ENCODE measurements at regions not wholly inside any gene's neighbourhood (a gene's known extent, or its start where the extent isn't known, plus 50 kb on each side); places are given as distances from the start of the nearest gene placed in this dataset.
"Not testable (repeated sequence)": the region's sequence is repeated elsewhere in the genome, so short reads cannot be mapped to it uniquely, and the experiment has no call there.

DNA sequence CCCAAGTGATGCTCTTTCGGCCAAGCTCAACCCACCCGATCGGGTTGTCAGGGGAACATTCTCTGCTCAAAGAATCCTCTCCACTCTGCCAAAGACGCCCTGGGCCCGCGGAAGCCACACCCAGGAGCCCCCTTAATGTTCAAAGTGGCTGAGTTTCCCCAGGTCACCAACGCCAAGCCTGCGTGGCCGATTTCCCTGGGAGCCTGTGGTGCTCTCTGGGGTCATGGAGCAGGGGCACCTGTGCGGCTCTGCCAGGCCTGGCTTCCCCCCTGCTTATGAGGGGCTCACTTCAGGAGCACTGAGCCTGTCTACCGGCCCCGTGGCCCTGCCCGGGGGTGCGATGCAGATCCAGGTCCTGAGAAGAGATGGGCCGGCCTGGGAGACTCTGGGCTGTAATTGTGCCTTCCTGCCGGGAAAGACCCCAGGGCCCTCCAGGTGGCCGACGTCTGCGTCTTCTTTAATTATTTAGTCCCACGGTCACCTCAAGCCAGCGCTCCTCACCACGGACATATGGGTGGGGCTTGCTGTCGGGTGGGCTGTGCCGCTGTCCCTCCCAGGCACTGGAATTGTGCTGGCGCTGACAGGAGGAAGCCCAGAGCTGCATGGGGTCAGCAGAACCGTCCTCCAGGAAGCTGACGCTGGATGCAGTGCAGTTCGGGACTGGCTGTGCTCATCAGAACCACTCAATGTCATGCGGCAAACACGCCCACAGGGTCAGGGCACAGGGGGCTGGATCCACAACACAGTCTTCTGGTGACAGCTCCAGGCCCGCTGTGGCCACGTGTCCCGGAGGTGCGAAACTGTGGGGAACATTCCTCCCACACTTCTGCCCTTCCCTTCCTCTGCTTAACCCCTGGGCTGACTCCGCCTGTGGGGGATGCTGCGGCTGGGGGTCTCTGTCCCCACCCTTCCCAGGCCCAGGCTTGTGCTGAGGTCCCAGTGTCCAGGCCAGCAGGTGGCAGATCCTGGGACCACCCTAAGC lies 267.6 kb upstream of the SFSWAP start:
- peaks cover 8% of the 10 kb centered on the region for H3K27me3 Mint-ChIP-seq (ENCODE audit: low read depth)
- peak in 1 of 2 experiments; percentile 35 for DNase-seq (ENCODE audit: low spot score in 2 of 2, unreplicated experiment in 2 of 2)
- H3K4me1 Mint-ChIP-seq = peaks cover 8% of the 10 kb centered on the region
- TF ChIP-seq, protein P1, sequence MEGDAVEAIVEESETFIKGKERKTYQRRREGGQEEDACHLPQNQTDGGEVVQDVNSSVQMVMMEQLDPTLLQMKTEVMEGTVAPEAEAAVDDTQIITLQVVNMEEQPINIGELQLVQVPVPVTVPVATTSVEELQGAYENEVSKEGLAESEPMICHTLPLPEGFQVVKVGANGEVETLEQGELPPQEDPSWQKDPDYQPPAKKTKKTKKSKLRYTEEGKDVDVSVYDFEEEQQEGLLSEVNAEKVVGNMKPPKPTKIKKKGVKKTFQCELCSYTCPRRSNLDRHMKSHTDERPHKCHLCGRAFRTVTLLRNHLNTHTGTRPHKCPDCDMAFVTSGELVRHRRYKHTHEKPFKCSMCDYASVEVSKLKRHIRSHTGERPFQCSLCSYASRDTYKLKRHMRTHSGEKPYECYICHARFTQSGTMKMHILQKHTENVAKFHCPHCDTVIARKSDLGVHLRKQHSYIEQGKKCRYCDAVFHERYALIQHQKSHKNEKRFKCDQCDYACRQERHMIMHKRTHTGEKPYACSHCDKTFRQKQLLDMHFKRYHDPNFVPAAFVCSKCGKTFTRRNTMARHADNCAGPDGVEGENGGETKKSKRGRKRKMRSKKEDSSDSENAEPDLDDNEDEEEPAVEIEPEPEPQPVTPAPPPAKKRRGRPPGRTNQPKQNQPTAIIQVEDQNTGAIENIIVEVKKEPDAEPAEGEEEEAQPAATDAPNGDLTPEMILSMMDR (IDR thresholded peaks at IDR 0.05; ENCODE audit: unreplicated experiment) = no peak
- no peak overlapping the region for H3K4me3 Mint-ChIP-seq
- no peak overlapping the region for H3K27ac Mint-ChIP-seq
- no peaks in the 10 kb centered on the region for H3K36me3 Mint-ChIP-seq
- no peaks in the 10 kb centered on the region for H3K9me3 Mint-ChIP-seq

DNA sequence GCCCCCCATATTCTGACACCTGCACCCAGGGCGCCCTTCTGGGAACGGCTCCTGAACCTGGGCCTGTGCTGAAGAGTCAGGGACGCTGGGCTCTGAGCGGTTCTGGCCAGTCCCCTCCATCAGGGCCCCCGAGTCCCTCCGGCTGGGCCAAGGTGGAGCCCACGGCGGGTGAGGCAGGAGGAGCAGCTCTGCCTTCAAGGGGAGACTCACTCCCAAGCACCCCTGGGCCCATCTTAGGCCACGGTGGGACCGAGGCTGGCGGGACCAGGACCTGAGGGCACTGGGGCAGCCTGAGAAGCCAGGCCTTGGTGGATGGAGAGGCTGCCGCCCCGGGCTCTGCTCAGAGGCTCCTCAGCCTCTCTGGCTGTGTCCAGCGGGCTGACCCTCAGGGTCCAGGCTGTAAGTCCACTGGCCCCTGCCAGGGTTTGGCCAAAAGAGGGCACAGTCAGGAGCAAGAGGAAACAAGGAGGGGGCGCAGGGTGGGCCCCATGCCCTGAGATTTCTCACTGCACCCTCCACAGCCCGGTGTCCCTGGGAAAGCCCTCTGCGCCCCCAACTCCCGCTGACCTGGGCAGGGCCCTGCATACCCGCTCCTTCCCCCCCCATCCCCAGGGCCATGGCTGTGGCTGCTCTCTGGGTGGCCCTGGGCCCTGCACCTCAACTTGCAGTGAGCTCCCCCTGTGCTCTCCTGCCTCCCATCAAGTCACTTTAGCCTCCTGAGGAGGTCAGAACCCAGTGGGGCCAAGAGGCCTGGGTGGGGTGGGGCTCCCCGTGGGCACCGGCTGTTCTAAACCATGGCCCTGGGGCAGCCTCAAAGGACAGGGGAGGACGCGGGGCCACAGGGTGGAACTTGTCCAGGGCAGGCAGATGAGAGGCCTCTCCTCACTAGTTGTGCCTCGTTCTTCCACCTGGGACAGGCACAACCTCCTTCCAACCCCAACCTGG lies 266.4 kb upstream of the SFSWAP start:
- no peak overlapping the region for H3K27ac Mint-ChIP-seq

DNA sequence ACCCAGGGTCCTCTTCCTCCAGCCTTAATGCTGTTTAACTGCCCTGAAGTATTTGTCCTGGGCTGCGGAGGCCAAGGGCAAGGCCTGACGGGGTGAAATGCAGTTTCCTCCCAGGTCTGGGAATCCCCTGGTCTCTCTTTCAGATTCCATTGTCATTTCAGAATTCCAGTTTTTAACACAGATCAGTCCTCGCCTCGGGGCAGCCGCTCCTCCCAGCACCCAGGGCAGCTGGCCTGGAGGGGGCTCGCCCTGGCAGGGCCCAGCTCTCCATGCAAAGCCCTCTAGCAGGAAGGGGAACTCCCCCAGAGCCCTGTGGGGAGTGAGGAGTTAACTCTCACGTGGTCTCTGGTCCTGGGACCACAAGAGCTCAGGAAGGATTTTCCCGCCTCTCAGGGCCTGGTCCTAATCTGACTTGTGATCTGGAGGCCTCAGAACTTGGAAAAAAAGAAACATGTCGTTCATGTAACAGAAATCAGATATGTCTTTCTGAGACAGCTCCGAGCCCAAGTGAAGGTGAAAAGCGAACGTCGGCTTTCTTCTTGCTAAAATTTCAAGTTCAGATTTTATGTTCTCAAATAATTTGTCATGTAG lies 265.6 kb upstream of the SFSWAP start:
- H3K27ac Mint-ChIP-seq = peak overlapping the region; percentile 30
- DNase-seq (ENCODE audit: low spot score in 2 of 2, unreplicated experiment in 2 of 2) = peak in 1 of 2 experiments; percentile 37
- H3K36me3 Mint-ChIP-seq = no peaks in the 10 kb centered on the region
- H3K9me3 Mint-ChIP-seq = peaks cover 15% of the 10 kb centered on the region
- H3K4me1 Mint-ChIP-seq = peaks cover 8% of the 10 kb centered on the region
- TF ChIP-seq, protein P1 (IDR thresholded peaks at IDR 0.05; ENCODE audit: unreplicated experiment) = no peak
- H3K4me3 Mint-ChIP-seq = no peak overlapping the region
- H3K27me3 Mint-ChIP-seq (ENCODE audit: low read depth) = peaks cover under 1% of the 10 kb centered on the region

More for the DNA sequence above, 266.4 kb upstream of the SFSWAP start:
- no peaks in the 10 kb centered on the region for H3K36me3 Mint-ChIP-seq
- H3K9me3 Mint-ChIP-seq = peaks cover 8% of the 10 kb centered on the region
- peaks cover 8% of the 10 kb centered on the region for H3K4me1 Mint-ChIP-seq
- H3K27me3 Mint-ChIP-seq (ENCODE audit: low read depth) = no peaks in the 10 kb centered on the region
- TF ChIP-seq, protein P1 (IDR thresholded peaks at IDR 0.05; ENCODE audit: unreplicated experiment) = no peak
- no peak overlapping the region for H3K4me3 Mint-ChIP-seq
- DNase-seq (ENCODE audit: low spot score in 2 of 2, unreplicated experiment in 2 of 2) = peak in 1 of 2 experiments; percentile 31

DNA sequence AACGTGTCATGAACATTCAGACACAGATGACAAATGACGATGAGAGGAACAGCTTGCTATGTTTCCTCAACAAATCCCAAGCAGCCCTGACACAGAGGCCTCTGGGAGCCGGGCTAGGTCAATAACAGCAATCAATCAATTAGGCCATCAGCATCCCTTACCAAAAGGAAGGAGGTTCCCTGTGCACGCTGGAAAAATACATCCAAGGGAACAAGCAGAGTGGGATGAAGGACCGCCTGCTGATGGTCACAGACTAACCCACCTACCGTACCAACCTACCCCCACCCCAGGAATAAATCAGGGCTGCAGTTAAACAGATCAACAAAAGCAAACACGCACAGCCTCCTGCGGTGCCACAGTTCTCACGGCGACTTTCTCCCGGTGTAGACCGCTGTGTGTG lies 265.1 kb upstream of the SFSWAP start:
- peak in 1 of 2 experiments; percentile 19 for DNase-seq (ENCODE audit: low spot score in 2 of 2, unreplicated experiment in 2 of 2)
- peaks cover 19% of the 10 kb centered on the region for H3K9me3 Mint-ChIP-seq
- H3K27me3 Mint-ChIP-seq (ENCODE audit: low read depth) = peaks cover 4% of the 10 kb centered on the region
- H3K4me1 Mint-ChIP-seq = peaks cover 8% of the 10 kb centered on the region
- H3K27ac Mint-ChIP-seq = no peak overlapping the region
- H3K36me3 Mint-ChIP-seq = no peaks in the 10 kb centered on the region
- TF ChIP-seq, protein P1 (IDR thresholded peaks at IDR 0.05; ENCODE audit: unreplicated experiment) = no peak
- no peak overlapping the region for H3K4me3 Mint-ChIP-seq

DNA sequence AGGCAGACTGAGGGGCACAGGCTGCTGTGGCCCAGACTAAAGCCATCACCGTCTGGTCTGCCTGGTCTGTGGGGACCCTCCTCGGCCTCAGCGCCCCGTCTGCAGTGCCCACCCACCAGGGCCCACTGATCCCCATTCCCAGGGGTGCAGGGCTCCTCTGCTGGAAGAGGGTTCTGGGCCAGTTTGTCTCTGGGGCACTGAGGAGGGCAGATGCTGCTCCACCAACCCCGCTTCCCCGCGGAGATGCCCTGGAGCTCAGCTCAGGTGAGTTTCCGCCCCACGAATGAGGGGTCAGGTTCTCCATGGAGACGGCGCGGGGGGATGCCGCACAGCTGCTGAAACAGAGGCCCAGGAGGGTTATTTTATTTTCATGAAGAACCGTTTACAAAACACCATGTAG lies 263.3 kb upstream of the SFSWAP start:
- not testable (repeated sequence) for H3K27ac Mint-ChIP-seq, H3K4me3 Mint-ChIP-seq, H3K36me3 Mint-ChIP-seq, H3K4me1 Mint-ChIP-seq
- peaks cover 29% of the 10 kb centered on the region for H3K9me3 Mint-ChIP-seq
- H3K27me3 Mint-ChIP-seq (ENCODE audit: low read depth) = peaks cover 12% of the 10 kb centered on the region
- peak in 1 of 2 experiments; percentile 22 for DNase-seq (ENCODE audit: low spot score in 2 of 2, unreplicated experiment in 2 of 2)
